ENCODE measurements at regions not wholly inside any gene's neighbourhood (a gene's known extent, or its start where the extent isn't known, plus 50 kb on each side); places are given as distances from the start of the nearest gene placed in this dataset.

GRCh38 chrX:45846328-45846727, 645.7 kb upstream of the DIPK2B start:
- ATAC-seq (ENCODE audit: low FRiP score in 2 of 2): no peak
- no peak for DNase-seq
- WGBS, 2 donors: 90 to 95% methylated on average over 5 of the region's 5 CpGs
- Histone ChIP-seq H3K36me3 (no peaks in the 10 kb centered on the region), H3K27me3 (peaks cover 0 to 12% (median 0%) of the 10 kb centered on the region in 4 donors), H3K4me3 (no peak overlapping the region), H3K27ac (no peak overlapping the region), H3K4me1 (peaks cover 0 to 16% (median 0%) of the 10 kb centered on the region in 4 donors), H3K9me3 (peaks cover 0 to 3% (median 0%) of the 10 kb centered on the region in 4 donors)
- TF ChIP-seq CTCF (IDR thresholded peaks at IDR 0.05) (no peak), POLR2AphosphoS5 (IDR thresholded peaks at IDR 0.05) (no peak), EP300 (IDR thresholded peaks at IDR 0.05) (no peak), POLR2A (IDR thresholded peaks at IDR 0.05) (no peak)

GRCh38 chrX:45845142-45845541, 644.5 kb upstream of the DIPK2B start:
- Histone ChIP-seq H3K27me3 (peaks cover 0 to 1% (median 0%) of the 10 kb centered on the region in 4 donors), H3K4me3 (no peak overlapping the region), H3K36me3 (no peaks in the 10 kb centered on the region), H3K9me3 (no peaks in the 10 kb centered on the region), H3K4me1 (peaks cover 0 to 4% (median 0%) of the 10 kb centered on the region in 4 donors), H3K27ac (no peak overlapping the region)
- no peak for DNase-seq
- TF ChIP-seq POLR2AphosphoS5 (IDR thresholded peaks at IDR 0.05) (no peak), EP300 (IDR thresholded peaks at IDR 0.05) (no peak), CTCF (IDR thresholded peaks at IDR 0.05) (no peak), POLR2A (IDR thresholded peaks at IDR 0.05) (no peak)
- no peak for ATAC-seq (ENCODE audit: low FRiP score in 2 of 2)
- 93 to 95% methylated on average over 5 of the region's 5 CpGs for WGBS, 2 donors

- Histone ChIP-seq H3K27ac (no peak overlapping the region), H3K36me3 (no peaks in the 10 kb centered on the region), H3K9me3 (no peaks in the 10 kb centered on the region), H3K27me3 (no peaks in the 10 kb centered on the region), H3K4me3 (no peak overlapping the region), H3K4me1 (no peaks in the 10 kb centered on the region)
- no peak for DNase-seq
- no peak for ATAC-seq (ENCODE audit: low FRiP score in 2 of 2)
- WGBS, 2 donors: 18 to 27% methylated on average over 1 of the region's 1 CpG
- TF ChIP-seq POLR2AphosphoS5 (IDR thresholded peaks at IDR 0.05): no peak
- no peak for TF ChIP-seq EP300 (IDR thresholded peaks at IDR 0.05)
- no peak for TF ChIP-seq POLR2A (IDR thresholded peaks at IDR 0.05)
- no peak for TF ChIP-seq CTCF (IDR thresholded peaks at IDR 0.05)
These were observed 642.8 kb upstream of the DIPK2B start for GRCh38 chrX:45843518-45843917.

- Histone ChIP-seq H3K36me3 (no peaks in the 10 kb centered on the region), H3K27ac (no peak overlapping the region), H3K4me3 (no peak overlapping the region), H3K27me3 (no peaks in the 10 kb centered on the region), H3K4me1 (no peaks in the 10 kb centered on the region), H3K9me3 (no peaks in the 10 kb centered on the region)
- DNase-seq (no peak), ATAC-seq (ENCODE audit: low FRiP score in 2 of 2) (no peak)
- WGBS, 2 donors: 57 to 85% methylated on average over 1 of the region's 1 CpG
- TF ChIP-seq EP300 (IDR thresholded peaks at IDR 0.05) (no peak), CTCF (IDR thresholded peaks at IDR 0.05) (no peak), POLR2AphosphoS5 (IDR thresholded peaks at IDR 0.05) (no peak), POLR2A (IDR thresholded peaks at IDR 0.05) (no peak)
These were observed 642.2 kb upstream of the DIPK2B start for GRCh38 chrX:45842926-45843315.

- H3K4me1 ChIP-seq: no peaks in the 10 kb centered on the region
- no peak for TF ChIP-seq EP300 (IDR thresholded peaks at IDR 0.05)
- no peak for DNase-seq
- no peak overlapping the region for H3K27ac ChIP-seq
- no peaks in the 10 kb centered on the region for H3K9me3 ChIP-seq
- 52 to 75% methylated on average over 2 of the region's 2 CpGs for WGBS, 2 donors
- no peaks in the 10 kb centered on the region for H3K27me3 ChIP-seq
- H3K4me3 ChIP-seq: no peak overlapping the region
- H3K36me3 ChIP-seq: no peaks in the 10 kb centered on the region
- no peak for ATAC-seq (ENCODE audit: low FRiP score in 2 of 2)
These were observed 641.7 kb upstream of the DIPK2B start for GRCh38 chrX:45842207-45842925.
